ENCODE measurements at regions not wholly inside any gene's neighbourhood (a gene's known extent, or its start where the extent isn't known, plus 50 kb on each side); places are given as distances from the start of the nearest gene placed in this dataset.
A peak's percentile ranks its signal among the peaks of the same experiment; 100 is the strongest.

- no peak for DNase-seq
- Histone ChIP-seq H3K4me1 (no peaks in the 10 kb centered on the region), H3K4me3 (no peak overlapping the region), H3K36me3 (no peaks in the 10 kb centered on the region), H3K27me3 (replicated peaks in 1 of 7) (no peaks in the 10 kb centered on the region), H3K27ac (no peak overlapping the region), H3K9me3 (peaks cover 0 to 33% (median 19%) of the 10 kb centered on the region in 8 donors)
- TF ChIP-seq CTCF (IDR thresholded peaks at IDR 0.05 in 8 of 11, conservative IDR thresholded peaks at IDR 0.05 in 3 of 11), result peak in 7 of 11 experiments; percentile 23 to 49 (median 31)
- TF ChIP-seq POLR2AphosphoS5 (IDR thresholded peaks at IDR 0.05), result no peak
- intact Hi-C loops (cut with DNase I; ENCODE audit: low total_unique reads), result loop anchor here (10.0 kb wide), 1 partner anchor 338 kb away; no protein-coding TSS in a partner anchor
- 19 to 32% (median 26%) methylated on average over 2 of the region's 2 CpGs for WGBS, 5 donors
These were observed 451.0 kb downstream of the MFSD1 start for GRCh38 chr3:159252772-159253384.

- no peak overlapping the region for H3K4me3 ChIP-seq
- 82 to 100% (median 90%) methylated on average over 1 of the region's 1 CpG for WGBS, 5 donors
- TF ChIP-seq CTCF (IDR thresholded peaks at IDR 0.05 in 8 of 11, conservative IDR thresholded peaks at IDR 0.05 in 3 of 11), result no peak
- no peak overlapping the region for H3K27ac ChIP-seq
- H3K27me3 ChIP-seq (replicated peaks in 1 of 7), result no peaks in the 10 kb centered on the region
- no peaks in the 10 kb centered on the region for H3K4me1 ChIP-seq
- H3K36me3 ChIP-seq, result no peaks in the 10 kb centered on the region
- peaks cover 0 to 33% (median 19%) of the 10 kb centered on the region in 8 donors for H3K9me3 ChIP-seq
- intact Hi-C loops (cut with DNase I; ENCODE audit: low total_unique reads), result loop anchor here (10.0 kb wide), 1 partner anchor 339 kb away; no protein-coding TSS in a partner anchor
- no peak for DNase-seq
These were observed 452.0 kb downstream of the MFSD1 start for GRCh38 chr3:159253860-159254259.

GRCh38 chr3:159257954-159258353, 456.1 kb downstream of the MFSD1 start:
- no peaks in the 10 kb centered on the region for H3K4me1 ChIP-seq
- H3K27me3 ChIP-seq (replicated peaks in 1 of 7), result no peaks in the 10 kb centered on the region
- no peak for DNase-seq
- H3K4me3 ChIP-seq, result no peak overlapping the region
- H3K27ac ChIP-seq, result no peak overlapping the region
- WGBS, 5 donors, result 77 to 87% (median 81%) methylated on average over 4 of the region's 4 CpGs
- H3K36me3 ChIP-seq, result no peaks in the 10 kb centered on the region
- peaks cover 0 to 9% (median 3%) of the 10 kb centered on the region in 8 donors for H3K9me3 ChIP-seq
- intact Hi-C loops (cut with DNase I; ENCODE audit: low total_unique reads), result loop anchor here (10.0 kb wide), 1 partner anchor 343 kb away; no protein-coding TSS in a partner anchor
- TF ChIP-seq POLR2AphosphoS5 (IDR thresholded peaks at IDR 0.05) (no peak), CTCF (IDR thresholded peaks at IDR 0.05 in 8 of 11, conservative IDR thresholded peaks at IDR 0.05 in 3 of 11) (no peak), POLR2A (IDR thresholded peaks at IDR 0.05) (no peak)

DNA sequence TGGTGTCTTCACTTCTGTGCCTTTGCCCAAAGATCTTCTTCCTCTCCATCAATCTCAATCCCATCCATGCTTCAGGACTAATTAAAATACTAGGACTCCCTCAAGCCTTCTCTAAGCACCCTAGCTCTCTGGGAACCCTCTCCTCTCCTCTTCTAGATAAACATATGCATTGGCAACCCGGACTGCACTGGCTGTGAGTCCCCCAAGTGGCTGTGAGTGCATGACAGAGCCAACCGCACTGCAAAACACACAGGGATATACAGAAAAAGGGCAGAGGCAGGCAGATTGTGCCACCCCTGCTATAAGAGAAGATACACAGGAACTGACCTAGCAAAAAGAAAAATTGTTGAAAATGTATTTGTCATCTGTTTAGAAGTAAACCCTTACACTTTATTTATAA, 457.1 kb downstream of the MFSD1 start:
- DNase-seq, result no peak
- Histone ChIP-seq H3K27ac (no peak overlapping the region), H3K4me3 (no peak overlapping the region), H3K27me3 (replicated peaks in 1 of 7) (no peaks in the 10 kb centered on the region), H3K4me1 (no peaks in the 10 kb centered on the region), H3K9me3 (no peaks in the 10 kb centered on the region), H3K36me3 (no peaks in the 10 kb centered on the region)
- TF ChIP-seq POLR2AphosphoS5 (IDR thresholded peaks at IDR 0.05) (no peak), POLR2A (IDR thresholded peaks at IDR 0.05) (no peak)
- intact Hi-C loops (cut with DNase I; ENCODE audit: low total_unique reads), result loop anchor here (10.0 kb wide), 1 partner anchor 344 kb away; no protein-coding TSS in a partner anchor
- WGBS, 5 donors, result 51 to 69% (median 57%) methylated on average over 2 of the region's 2 CpGs

All from spleen (tissue), 11 donors.